ENCODE measurements at regions not wholly inside any gene's neighbourhood (a gene's known extent, or its start where the extent isn't known, plus 50 kb on each side); places are given as distances from the start of the nearest gene placed in this dataset.

GRCh38 chr5:119897537-119898370 lies 268.4 kb downstream of the FAM170A start:
- DNase-seq (ENCODE audit: low spot score) (no peak), ATAC-seq (no peak), FAIRE-seq (no peak)
- Histone ChIP-seq H2AFZ (ENCODE audit: low read length) (no peak overlapping the region), H3K9ac (ENCODE audit: insufficient read depth, low read depth, low read length) (no peak overlapping the region), H3K27ac (ENCODE audit: extremely low read length, insufficient read depth, low read length) (no peak overlapping the region), H3K9me3 (ENCODE audit: low read length) (no peaks in the 10 kb centered on the region), H3K27me3 (ENCODE audit: control insufficient read depth in 1 of 2, insufficient read depth in 2 of 2, low read length in 2 of 2) (no peaks in the 10 kb centered on the region), H3K36me3 (replicated peaks in 1 of 2; ENCODE audit: control insufficient read depth in 1 of 2, insufficient read depth in 2 of 2, low read length in 2 of 2) (no peaks in the 10 kb centered on the region), H4K20me1 (ENCODE audit: insufficient read depth, low read length) (no peaks in the 10 kb centered on the region), H3K4me2 (ENCODE audit: low read depth, low read length) (no peak overlapping the region), H3K4me3 (replicated peaks in 1 of 3; ENCODE audit: insufficient read depth in 1 of 3, low read depth in 2 of 3, low read length in 3 of 3) (no peak overlapping the region), H3K4me1 (ENCODE audit: insufficient read depth, low read length) (no peaks in the 10 kb centered on the region), H3K79me2 (ENCODE audit: insufficient read depth, low read length) (no peaks in the 10 kb centered on the region)
- ChIA-PET POLR2A (no interaction called here), CTCF (ENCODE audit: low intra/inter-chr PET ratio, low total read pairs) (no interaction called here)
- TF ChIP-seq ZNF850 (CRISPR knock-in tag; conservative IDR thresholded peaks at IDR 0.05), result no peak
- no peak for TF ChIP-seq ZZZ3 (CRISPR knock-in tag; IDR thresholded peaks at IDR 0.05; ENCODE audit: borderline replicate concordance)
- no peak for TF ChIP-seq KAT2B (IDR thresholded peaks at IDR 0.05; ENCODE audit: borderline replicate concordance, low read depth, low read length)
- TF ChIP-seq NAIF1 (CRISPR knock-in tag; IDR thresholded peaks at IDR 0.05; ENCODE audit: borderline replicate concordance), result no peak
- TF ChIP-seq ZNF275 (CRISPR knock-in tag; IDR thresholded peaks at IDR 0.05; ENCODE audit: borderline replicate concordance), result no peak
- no peak for TF ChIP-seq ZFP90 (CRISPR knock-in tag; IDR thresholded peaks at IDR 0.05; ENCODE audit: borderline replicate concordance)
- no peak for TF ChIP-seq SETDB1 (CRISPR knock-in tag; IDR thresholded peaks at IDR 0.05; ENCODE audit: borderline replicate concordance)
- TF ChIP-seq ATF6 (CRISPR knock-in tag; conservative IDR thresholded peaks at IDR 0.05), result no peak
- TF ChIP-seq FOXM1 (CRISPR knock-in tag; IDR thresholded peaks at IDR 0.05), result no peak
- TF ChIP-seq U2AF1 (optimal IDR thresholded peaks at IDR 0.05; ENCODE audit: low read depth, low read length), result no peak
- no peak for TF ChIP-seq ZNF33B (CRISPR knock-in tag; IDR thresholded peaks at IDR 0.05)
- TF ChIP-seq HMGA1 (CRISPR knock-in tag; conservative IDR thresholded peaks at IDR 0.05), result no peak
- no peak for TF ChIP-seq ZNF501 (CRISPR knock-in tag; IDR thresholded peaks at IDR 0.05)
- TF ChIP-seq EZH2 (conservative IDR thresholded peaks at IDR 0.05; ENCODE audit: low read depth, low read length), result no peak
- TF ChIP-seq RARA (CRISPR knock-in tag; IDR thresholded peaks at IDR 0.05), result no peak
- no peak for TF ChIP-seq ZNF160 (CRISPR knock-in tag; IDR thresholded peaks at IDR 0.05)
- no peak for TF ChIP-seq ZBTB14 (CRISPR knock-in tag; IDR thresholded peaks at IDR 0.05)
- in situ Hi-C loops (cut with HindIII; ENCODE audit: extremely low pct_ligation_motif_present, low pct_unique_long_range_greater_than_20kb) (no loop called here), intact Hi-C loops (cut with micrococcal nuclease; ENCODE audit: unreplicated experiment) (no loop called here)
- WGBS (ENCODE audit: low lambda C conversion rate), result 6% methylated on average over 6 of the region's 6 CpGs
- BruUV-seq (replicated peaks), result no TSS peak

Data from HepG2 (cell line).